Panc1 (cell line): ENCODE measurements at regions not wholly inside any gene's neighbourhood (a gene's known extent, or its start where the extent isn't known, plus 50 kb on each side); places are given as distances from the start of the nearest gene placed in this dataset.
"Not testable (repeated sequence)": the region's sequence is repeated elsewhere in the genome, so short reads cannot be mapped to it uniquely, and the experiment has no call there.

Source experiments
- CTCF ChIP-seq: fragments of 450-650 bp; IDR thresholded peaks from 2 replicates; pipeline ENCODE4 v1.5.1; 2017; ENCODE audit warnings: mild to moderate bottlenecking
- POLR2AphosphoS5 ChIP-seq: IDR thresholded peaks from 2 replicates; pipeline ENCODE4 v1.6.1; 2012; ENCODE audit warnings: mild to moderate bottlenecking, low read depth, low read length, moderate library complexity
- REST ChIP-seq, 2 experiments: IDR thresholded peaks; 2 replicates each; pipeline ENCODE4 v1.6.1; 2011 to 2012; ENCODE audit warnings: low read depth in 2 of 2, control low read depth in 1 of 2, low read length in 1 of 2, mild to moderate bottlenecking in 1 of 2, moderate library complexity in 1 of 2; ENCODE audit not compliant: insufficient read depth in 1 of 2
- SIN3A ChIP-seq: IDR thresholded peaks from 2 replicates; pipeline ENCODE4 v1.6.1; 2012; ENCODE audit warnings: low read depth, mild to moderate bottlenecking, low read length, moderate library complexity, borderline replicate concordance; ENCODE audit not compliant: insufficient read depth

GRCh38 chr1:113305029-113305428 lies 85.3 kb upstream of the MAGI3 start:
- TF ChIP-seq CTCF; POLR2AphosphoS5; SIN3A; REST (IDR thresholded peaks at IDR 0.05; ENCODE audit: insufficient read depth in 1 of 2, low read depth in 2 of 2, low read length in 1 of 2): not testable (repeated sequence)
